ENCODE measurements at regions not wholly inside any gene's neighbourhood (a gene's known extent, or its start where the extent isn't known, plus 50 kb on each side); places are given as distances from the start of the nearest gene placed in this dataset.

DNA sequence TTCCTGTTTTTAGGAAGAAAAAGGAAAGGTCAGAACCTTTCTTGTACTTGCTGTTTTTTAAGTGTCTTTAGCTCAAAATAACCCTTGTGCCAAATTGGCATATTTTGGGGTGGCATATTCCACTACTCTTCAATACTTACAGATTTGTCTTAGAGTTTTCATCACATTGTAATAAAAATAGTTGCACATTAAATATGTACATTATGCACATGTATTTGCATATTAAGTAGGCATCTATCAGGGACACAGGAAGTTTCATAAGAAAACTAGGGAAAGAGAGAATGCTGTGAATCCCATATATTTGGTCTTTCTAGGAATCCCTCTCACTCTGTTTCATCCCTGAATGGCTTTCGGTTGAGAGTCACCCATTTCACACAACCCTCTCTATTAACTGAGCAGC, 139.6 kb downstream of the LARP7 start:
- no peak overlapping the region for H2BK5ac ChIP-seq (ENCODE audit: low read depth, low read length, poor library complexity, severe bottlenecking)
- no peak overlapping the region for H2BK12ac ChIP-seq (ENCODE audit: low read length in 2 of 2)
- no peak overlapping the region for H3K18ac ChIP-seq (ENCODE audit: low read depth in 1 of 2, low read length in 2 of 2)
- H3K79me1 ChIP-seq (replicated peaks; ENCODE audit: low read length, poor library complexity, severe bottlenecking) = no peaks in the 10 kb centered on the region
- H3K36me3 ChIP-seq (ENCODE audit: control insufficient read depth in 1 of 2, insufficient read depth in 2 of 2, low read depth in 1 of 2, low read length in 2 of 2) = no peaks in the 10 kb centered on the region
- no peak overlapping the region for H2AK5ac ChIP-seq (ENCODE audit: low read length, severe bottlenecking)
- H2BK120ac ChIP-seq (ENCODE audit: low read depth, low read length) = no peak overlapping the region
- no peak overlapping the region for H3K27ac ChIP-seq (ENCODE audit: low read length, poor library complexity, severe bottlenecking)
- H3K14ac ChIP-seq (ENCODE audit: low read length in 2 of 2) = no peak overlapping the region
- no peak overlapping the region for H3K9ac ChIP-seq (ENCODE audit: low read length)
- H2AFZ ChIP-seq (ENCODE audit: low read depth, low read length) = no peak overlapping the region
- DNase-seq = no peak
- H3K4me2 ChIP-seq (ENCODE audit: low read length, poor library complexity, severe bottlenecking) = no peak overlapping the region
- no peaks in the 10 kb centered on the region for H3K27me3 ChIP-seq (ENCODE audit: control insufficient read depth in 1 of 2, insufficient read depth in 1 of 2, low read length in 2 of 2)
- no peak overlapping the region for H3K4me3 ChIP-seq (ENCODE audit: insufficient read depth in 1 of 2, low read depth in 1 of 2, low read length in 2 of 2)
- no peaks in the 10 kb centered on the region for H3K9me3 ChIP-seq (ENCODE audit: control insufficient read depth, low read length)
- H4K8ac ChIP-seq (ENCODE audit: low read length) = no peak overlapping the region
- no peak overlapping the region for H2BK15ac ChIP-seq (ENCODE audit: low read depth, poor library complexity, severe bottlenecking)
- no peak overlapping the region for H3K23ac ChIP-seq (ENCODE audit: low read length in 2 of 2)
- 100% methylated on average over 1 of the region's 1 CpG for WGBS
- H4K91ac ChIP-seq (ENCODE audit: low read length) = no peak overlapping the region
- H3K4ac ChIP-seq (ENCODE audit: low read depth in 1 of 2, low read length in 2 of 2) = no peak overlapping the region
- no peaks in the 10 kb centered on the region for H3K4me1 ChIP-seq (ENCODE audit: control insufficient read depth, insufficient read depth, low read depth, low read length)

DNA sequence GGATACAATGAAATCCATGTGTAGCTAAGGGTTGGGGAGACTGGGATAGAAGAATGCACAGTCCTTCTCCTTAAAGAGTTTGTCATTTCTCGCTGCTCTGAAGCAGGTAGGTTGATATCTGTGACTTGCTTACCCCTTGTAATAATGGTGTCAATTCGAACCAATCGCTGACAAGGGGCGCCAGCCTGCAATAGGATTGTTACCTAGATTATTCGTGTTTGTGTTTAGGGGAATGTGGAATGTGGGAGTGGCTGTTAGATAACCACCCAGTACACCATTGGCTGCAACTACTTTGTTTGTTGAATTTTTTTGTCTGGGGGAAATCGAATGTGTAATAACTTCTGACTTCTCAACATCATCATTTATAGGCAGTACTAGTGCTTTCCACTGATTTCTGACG, 141.6 kb downstream of the LARP7 start:
- Histone ChIP-seq H2BK12ac (ENCODE audit: low read length in 2 of 2) (no peak overlapping the region), H3K4ac (ENCODE audit: low read depth in 1 of 2, low read length in 2 of 2) (no peak overlapping the region), H3K4me2 (ENCODE audit: low read length, poor library complexity, severe bottlenecking) (no peak overlapping the region), H4K8ac (ENCODE audit: low read length) (no peak overlapping the region), H4K91ac (ENCODE audit: low read length) (no peak overlapping the region), H3K9me3 (ENCODE audit: control insufficient read depth, low read length) (no peaks in the 10 kb centered on the region), H3K27ac (ENCODE audit: low read length, poor library complexity, severe bottlenecking) (no peak overlapping the region), H3K4me1 (ENCODE audit: control insufficient read depth, insufficient read depth, low read depth, low read length) (no peaks in the 10 kb centered on the region), H3K18ac (ENCODE audit: low read depth in 1 of 2, low read length in 2 of 2) (no peak overlapping the region), H2BK120ac (ENCODE audit: low read depth, low read length) (no peak overlapping the region), H3K36me3 (ENCODE audit: control insufficient read depth in 1 of 2, insufficient read depth in 2 of 2, low read depth in 1 of 2, low read length in 2 of 2) (no peaks in the 10 kb centered on the region), H3K4me3 (ENCODE audit: insufficient read depth in 1 of 2, low read depth in 1 of 2, low read length in 2 of 2) (no peak overlapping the region), H2BK5ac (ENCODE audit: low read depth, low read length, poor library complexity, severe bottlenecking) (no peak overlapping the region), H2AFZ (ENCODE audit: low read depth, low read length) (no peak overlapping the region), H2BK15ac (ENCODE audit: low read depth, poor library complexity, severe bottlenecking) (no peak overlapping the region), H3K14ac (ENCODE audit: low read length in 2 of 2) (no peak overlapping the region), H3K23ac (ENCODE audit: low read length in 2 of 2) (no peak overlapping the region), H3K9ac (ENCODE audit: low read length) (no peak overlapping the region), H3K27me3 (ENCODE audit: control insufficient read depth in 1 of 2, insufficient read depth in 1 of 2, low read length in 2 of 2) (no peaks in the 10 kb centered on the region), H2AK5ac (ENCODE audit: low read length, severe bottlenecking) (no peak overlapping the region), H3K79me1 (replicated peaks; ENCODE audit: low read length, poor library complexity, severe bottlenecking) (no peaks in the 10 kb centered on the region)
- DNase-seq = no peak
- WGBS = 87% methylated on average over 5 of the region's 7 CpGs

DNA sequence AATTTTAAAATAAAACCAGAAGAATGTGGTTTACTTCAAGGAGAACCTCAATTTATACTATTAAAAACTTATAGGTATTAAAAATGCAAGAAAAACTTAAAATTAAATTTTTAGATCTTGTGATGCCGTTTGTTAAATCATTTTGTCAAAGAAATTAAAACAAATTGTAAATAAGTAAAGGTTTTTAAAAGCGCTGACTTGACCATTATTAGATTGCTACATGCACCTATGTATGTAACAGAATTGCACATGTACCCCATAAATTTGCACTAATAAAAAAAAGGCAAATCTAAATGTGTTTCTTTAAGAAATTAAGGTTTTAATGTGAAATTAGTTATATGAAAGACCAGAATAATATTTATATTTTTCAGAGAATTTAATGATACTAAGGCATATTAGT, 156.1 kb downstream of the LARP7 start:
- Histone ChIP-seq H3K79me1 (replicated peaks; ENCODE audit: low read length, poor library complexity, severe bottlenecking) (no peaks in the 10 kb centered on the region), H3K27ac (ENCODE audit: low read length, poor library complexity, severe bottlenecking) (no peak overlapping the region), H3K23ac (ENCODE audit: low read length in 2 of 2) (no peak overlapping the region), H4K8ac (ENCODE audit: low read length) (no peak overlapping the region), H2BK5ac (ENCODE audit: low read depth, low read length, poor library complexity, severe bottlenecking) (no peak overlapping the region), H3K18ac (ENCODE audit: low read depth in 1 of 2, low read length in 2 of 2) (no peak overlapping the region), H3K4me2 (ENCODE audit: low read length, poor library complexity, severe bottlenecking) (no peak overlapping the region), H2AFZ (ENCODE audit: low read depth, low read length) (no peak overlapping the region), H3K36me3 (ENCODE audit: control insufficient read depth in 1 of 2, insufficient read depth in 2 of 2, low read depth in 1 of 2, low read length in 2 of 2) (no peaks in the 10 kb centered on the region), H3K9me3 (ENCODE audit: control insufficient read depth, low read length) (no peaks in the 10 kb centered on the region), H3K14ac (ENCODE audit: low read length in 2 of 2) (no peak overlapping the region), H3K4ac (ENCODE audit: low read depth in 1 of 2, low read length in 2 of 2) (no peak overlapping the region), H2AK5ac (ENCODE audit: low read length, severe bottlenecking) (no peak overlapping the region), H3K4me3 (ENCODE audit: insufficient read depth in 1 of 2, low read depth in 1 of 2, low read length in 2 of 2) (no peak overlapping the region), H3K27me3 (ENCODE audit: control insufficient read depth in 1 of 2, insufficient read depth in 1 of 2, low read length in 2 of 2) (no peaks in the 10 kb centered on the region), H2BK15ac (ENCODE audit: low read depth, poor library complexity, severe bottlenecking) (no peak overlapping the region), H4K91ac (ENCODE audit: low read length) (no peak overlapping the region), H3K9ac (ENCODE audit: low read length) (no peak overlapping the region), H2BK12ac (ENCODE audit: low read length in 2 of 2) (no peak overlapping the region), H3K4me1 (ENCODE audit: control insufficient read depth, insufficient read depth, low read depth, low read length) (no peaks in the 10 kb centered on the region), H2BK120ac (ENCODE audit: low read depth, low read length) (no peak overlapping the region)
- no peak for DNase-seq
- WGBS = no CpG with 5 or more reads among the region's 2 CpGs

DNA sequence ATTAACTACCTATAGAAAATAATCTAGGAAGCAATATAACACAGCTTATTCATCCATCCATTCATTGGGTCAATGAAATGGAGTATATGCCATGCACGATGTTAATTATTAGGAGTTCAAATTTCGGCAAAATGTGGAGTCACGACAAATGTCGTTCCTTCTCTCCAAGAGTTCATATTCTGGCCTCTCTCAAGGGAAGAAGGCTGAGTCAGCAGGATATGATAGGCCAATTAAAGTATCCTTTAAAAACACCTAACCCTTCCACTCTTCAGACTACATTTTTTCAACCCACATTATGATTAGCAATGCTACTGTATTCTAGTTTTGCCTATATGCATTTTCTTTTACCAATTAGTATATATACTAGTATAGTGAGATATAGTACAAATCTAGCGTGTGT, 163.1 kb downstream of the LARP7 start:
- no peak overlapping the region for H2BK15ac ChIP-seq (ENCODE audit: low read depth, poor library complexity, severe bottlenecking)
- no peak for DNase-seq
- no peak overlapping the region for H3K4me3 ChIP-seq (ENCODE audit: insufficient read depth in 1 of 2, low read depth in 1 of 2, low read length in 2 of 2)
- H2BK120ac ChIP-seq (ENCODE audit: low read depth, low read length) = no peak overlapping the region
- no peak overlapping the region for H2AFZ ChIP-seq (ENCODE audit: low read depth, low read length)
- no peaks in the 10 kb centered on the region for H3K4me1 ChIP-seq (ENCODE audit: control insufficient read depth, insufficient read depth, low read depth, low read length)
- no peaks in the 10 kb centered on the region for H3K9me3 ChIP-seq (ENCODE audit: control insufficient read depth, low read length)
- H2BK12ac ChIP-seq (ENCODE audit: low read length in 2 of 2) = no peak overlapping the region
- no peaks in the 10 kb centered on the region for H3K79me1 ChIP-seq (replicated peaks; ENCODE audit: low read length, poor library complexity, severe bottlenecking)
- H3K18ac ChIP-seq (ENCODE audit: low read depth in 1 of 2, low read length in 2 of 2) = no peak overlapping the region
- peaks cover 0 to 4% of the 10 kb centered on the region in 2 experiments for H3K27me3 ChIP-seq (ENCODE audit: control insufficient read depth in 1 of 2, insufficient read depth in 1 of 2, low read length in 2 of 2)
- no peak overlapping the region for H2BK5ac ChIP-seq (ENCODE audit: low read depth, low read length, poor library complexity, severe bottlenecking)
- H3K27ac ChIP-seq (ENCODE audit: low read length, poor library complexity, severe bottlenecking) = no peak overlapping the region
- H4K8ac ChIP-seq (ENCODE audit: low read length) = no peak overlapping the region
- H3K23ac ChIP-seq (ENCODE audit: low read length in 2 of 2) = no peak overlapping the region
- no peak overlapping the region for H3K14ac ChIP-seq (ENCODE audit: low read length in 2 of 2)
- no peak overlapping the region for H3K4ac ChIP-seq (ENCODE audit: low read depth in 1 of 2, low read length in 2 of 2)
- no peak overlapping the region for H2AK5ac ChIP-seq (ENCODE audit: low read length, severe bottlenecking)
- H4K91ac ChIP-seq (ENCODE audit: low read length) = no peak overlapping the region
- no peak overlapping the region for H3K4me2 ChIP-seq (ENCODE audit: low read length, poor library complexity, severe bottlenecking)
- no peak overlapping the region for H3K9ac ChIP-seq (ENCODE audit: low read length)
- H3K36me3 ChIP-seq (ENCODE audit: control insufficient read depth in 1 of 2, insufficient read depth in 2 of 2, low read depth in 1 of 2, low read length in 2 of 2) = no peaks in the 10 kb centered on the region
- WGBS = 100% methylated on average over 4 of the region's 5 CpGs
